HCT116 (cell line): ENCODE measurements at regions not wholly inside any gene's neighbourhood (a gene's known extent, or its start where the extent isn't known, plus 50 kb on each side); places are given as distances from the start of the nearest gene placed in this dataset.
A peak's percentile ranks its signal among the peaks of the same experiment; 100 is the strongest.

Experiments
- ATAC-seq: fragments of 200-7000 bp; cut with Tn5 transposase; 2 replicates; pipeline ENCODE4 v1.9.1; 2020; ENCODE audit warnings: mild to moderate bottlenecking, moderate library complexity
- BruUV-seq: library from RNA; stranded (reverse); fragments of 400-500 nt; replicated peaks from 2 replicates; lab custom pipeline; 2021; lab: Mats Ljungman, UMichigan
- CTCF ChIA-PET: fragments of 300-600 bp; sonication (Branson Sonifier 250); formaldehyde crosslinking; loops from one replicate; lab custom pipeline; 2021; ENCODE audit warnings: antibody characterized with exemption; lab: Charles Lee
- POLR2A ChIA-PET: fragments of 300-600, 350-600 bp; sonication (Branson Sonifier 250); formaldehyde crosslinking; loops from one replicate; lab custom pipeline; 2021; ENCODE audit warnings: antibody characterized with exemption; lab: Charles Lee
- RAD21 ChIA-PET, 2 experiments: fragments of 300-600 bp; sonication (Branson Sonifier 250); formaldehyde crosslinking; loops; one replicate each; lab custom pipeline; 2023; ENCODE audit warnings: low total read pairs in 2 of 2; ENCODE audit not compliant: uncharacterized antibody in 2 of 2, unreplicated experiment in 2 of 2, low non-redundant PET in 1 of 2; lab: Charles Lee
- DNase-seq: peaks from one replicate; pipeline ENCODE4 v3.0.0-alpha.2; 2010; ENCODE audit warnings: low read depth, low spot score
- H2AFZ ChIP-seq: fragments of 200-600 bp; shearing (Covaris generic), sonication (generic); 2 replicates; pipeline ENCODE4 v1.6.1; 2017; ENCODE audit warnings: low read depth, mixed run types, mixed read lengths, antibody characterized with exemption, low read length; ENCODE audit not compliant: poor library complexity, severe bottlenecking
- H3K27ac ChIP-seq: 2 replicates; pipeline ENCODE4 v1.5.1; 2012; ENCODE audit warnings: low read depth, low read length
- H3K27me3 ChIP-seq: fragments of 200-600 bp; sonication (generic); 2 replicates; pipeline ENCODE4 v1.6.1; 2016; ENCODE audit warnings: mixed run types, low read length, mixed read lengths; ENCODE audit not compliant: insufficient read depth
- H3K36me3 ChIP-seq, 2 experiments: fragments of 200-500 bp in 1 of 2; fragments of 200-600 bp in 1 of 2; sonication (Bioruptor generic) in 1 of 2; sonication (generic) in 1 of 2; 2 replicates each; pipeline versions ENCODE4 v1.5.1 to v1.6.1; 2014 to 2016; ENCODE audit warnings: low read length in 2 of 2, inconsistent platforms in 1 of 2, mixed read lengths in 1 of 2, mixed run types in 1 of 2; ENCODE audit not compliant: insufficient read depth in 2 of 2, control insufficient read depth in 1 of 2
- H3K4me1 ChIP-seq, 2 experiments: fragments of 200-600 bp in 1 of 2; sonication (generic) in 1 of 2; 2 replicates each; pipeline versions ENCODE4 v1.5.1 to v1.6.1; 2012 to 2017; ENCODE audit warnings: low read length in 2 of 2, inconsistent platforms in 1 of 2, mild to moderate bottlenecking in 1 of 2, mixed read lengths in 1 of 2, mixed run types in 1 of 2, moderate library complexity in 1 of 2; ENCODE audit not compliant: insufficient read depth in 2 of 2, control insufficient read depth in 1 of 2
- H3K4me2 ChIP-seq: fragments of 200-600 bp; sonication (generic); 2 replicates; pipeline ENCODE4 v1.6.1; 2017; ENCODE audit warnings: mixed run types, low read length, mixed read lengths
- H3K4me3 ChIP-seq, 2 experiments: fragments of 200-600 bp in 1 of 2; sonication (generic) in 1 of 2; replicated peaks in 1 of 2; 2 replicates each; pipeline ENCODE4 v1.5.1; 2011 to 2016; ENCODE audit warnings: low read length in 2 of 2, control low read depth in 1 of 2, low read depth in 1 of 2, mild to moderate bottlenecking in 1 of 2, mixed read lengths in 1 of 2, mixed run types in 1 of 2
- H3K79me2 ChIP-seq: fragments of 200-600 bp; sonication (generic); 2 replicates; pipeline ENCODE4 v1.6.1; 2017; ENCODE audit warnings: mild to moderate bottlenecking, mixed run types, low read length, moderate library complexity, mixed read lengths; ENCODE audit not compliant: insufficient read depth
- H3K9ac ChIP-seq: fragments of 200-600 bp; sonication (generic); 2 replicates; pipeline ENCODE4 v1.6.1; 2016; ENCODE audit warnings: low read length, mixed read lengths
- H3K9me2 ChIP-seq: fragments of 200-600 bp; sonication (generic), shearing (Covaris generic); 2 replicates; pipeline ENCODE4 v1.6.1; 2017; ENCODE audit warnings: mixed run types, mild to moderate bottlenecking, moderate library complexity; ENCODE audit not compliant: insufficient read depth
- H3K9me3 ChIP-seq, 2 experiments: fragments of 200-500 bp in 1 of 2; fragments of 200-600 bp in 1 of 2; sonication (Bioruptor generic) in 1 of 2; sonication (generic) in 1 of 2; 2 replicates each; pipeline ENCODE4 v1.6.1; 2014 to 2017; ENCODE audit warnings: low read length in 2 of 2, mixed read lengths in 2 of 2, inconsistent platforms in 1 of 2, low read depth in 1 of 2, mild to moderate bottlenecking in 1 of 2, mixed run types in 1 of 2, moderate library complexity in 1 of 2; ENCODE audit not compliant: control insufficient read depth in 1 of 2, insufficient read depth in 1 of 2
- H4K20me1 ChIP-seq: fragments of 200-600 bp; sonication (generic), shearing (Covaris generic); 2 replicates; pipeline ENCODE4 v1.6.1; 2017; ENCODE audit warnings: mixed run types, mild to moderate bottlenecking, moderate library complexity; ENCODE audit not compliant: insufficient read depth
- CTCF ChIP-seq, 3 experiments: fragments of 200-600 bp in 1 of 3; sonication (generic) in 1 of 3; IDR thresholded peaks in 2 of 3; conservative IDR thresholded peaks in 1 of 3; 2 replicates each; pipeline ENCODE4 v1.5.1; 2012 to 2017; ENCODE audit warnings: low read depth in 2 of 3, low read length in 2 of 3, antibody characterized with exemption in 1 of 3, borderline replicate concordance in 1 of 3, control low read depth in 1 of 3, mild to moderate bottlenecking in 1 of 3, mixed read lengths in 1 of 3, mixed run types in 1 of 3, moderate library complexity in 1 of 3; ENCODE audit not compliant: insufficient read depth in 1 of 3
- EZH2 ChIP-seq: fragments of 200-600 bp; sonication (generic); IDR thresholded peaks from 2 replicates; pipeline ENCODE4 v1.6.1; 2017; ENCODE audit warnings: antibody characterized with exemption, mixed run types
- JUND ChIP-seq: IDR thresholded peaks from 2 replicates; pipeline ENCODE4 v1.6.1; 2012
- POLR2AphosphoS5 ChIP-seq: IDR thresholded peaks from 2 replicates; pipeline ENCODE4 v1.6.1; 2011; ENCODE audit warnings: mild to moderate bottlenecking, low read depth, low read length, moderate library complexity
- SP1 ChIP-seq: IDR thresholded peaks from 2 replicates; pipeline ENCODE4 v1.6.1; 2012; ENCODE audit warnings: low read depth
- TCF7L2 ChIP-seq: IDR thresholded peaks from 2 replicates; pipeline ENCODE4 v1.7.0; 2011; ENCODE audit warnings: borderline replicate concordance, inconsistent platforms; ENCODE audit not compliant: insufficient read depth, insufficient read length; ENCODE audit errors: extremely low read depth
- ZNF274 ChIP-seq: fragments of 200-500 bp; sonication (Bioruptor generic); IDR thresholded peaks from 2 replicates; pipeline ENCODE4 v1.6.1; 2014; ENCODE audit warnings: mild to moderate bottlenecking, low read depth, low read length, inconsistent platforms
- intact Hi-C: fragments of 100-400 bp; cut with micrococcal nuclease; formaldehyde crosslinking; loops from 2 replicates; pipeline ENCODE4 v1.10.0; 2022

- Histone ChIP-seq H3K4me2 (peak overlapping the region; percentile 62), H4K20me1 (no peaks in the 10 kb centered on the region), H3K4me3 (peak overlapping the region in 1 of 2 experiments; percentile 3; a peak in 1 of 4 replicates), H2AFZ (no peak overlapping the region), H3K9ac (peak overlapping the region; percentile 45), H3K9me2 (no peaks in the 10 kb centered on the region), H3K36me3 (peaks cover 0 to 16% of the 10 kb centered on the region in 2 experiments; a peak in 1 of 4 replicates), H3K27me3 (no peaks in the 10 kb centered on the region), H3K4me1 (peaks cover 30 to 77% of the 10 kb centered on the region in 2 experiments), H3K27ac (peak overlapping the region; percentile 90), H3K9me3 (no peaks in the 10 kb centered on the region), H3K79me2 (peaks cover 56% of the 10 kb centered on the region)
- ChIA-PET RAD21 (no interaction called here), CTCF (interaction anchor here (1.1 to 1.5 kb wide), 2 partner anchors 12 to 134 kb away, joined by 3 read pairs; no protein-coding TSS in a partner anchor), POLR2A (interaction anchor here (0.8 to 1.6 kb wide), 4 partner anchors 9 to 16 kb away, joined by 3 to 5 read pairs (median 4); no protein-coding TSS in a partner anchor)
- intact Hi-C loops = loop anchor here (5.0 kb wide), 1 partner anchor 105 kb away; no protein-coding TSS in a partner anchor
- no TSS peak for BruUV-seq
- DNase-seq (no peak), ATAC-seq (peak; percentile 60)
- TF ChIP-seq POLR2AphosphoS5 = 0 out of 2 replicates have a peak, but pooled peaks have one; percentile 23
- no peak for TF ChIP-seq TCF7L2
- TF ChIP-seq SP1 = peak; percentile 41; the same call in 1 of the 2 replicates
- TF ChIP-seq JUND = peak; percentile 18; the same call in 1 of the 2 replicates
- 0 out of 6 replicates have a peak, but pooled peaks of 1 of the 3 experiments have one; percentile 14 for TF ChIP-seq CTCF (IDR thresholded peaks at IDR 0.05 in 2 of 3, conservative IDR thresholded peaks at IDR 0.05 in 1 of 3; ENCODE audit: borderline replicate concordance in 1 of 3, insufficient read depth in 1 of 3, low read depth in 2 of 3, low read length in 2 of 3)
- TF ChIP-seq EZH2 = no peak
- no peak for TF ChIP-seq ZNF274
Observed at GRCh38 chr6:144912474-144912873, 627.3 kb downstream of the UTRN start.
